ENCODE measurements at regions not wholly inside any gene's neighbourhood (a gene's known extent, or its start where the extent isn't known, plus 50 kb on each side); places are given as distances from the start of the nearest gene placed in this dataset.

GRCh38 chr13:40863723-40864122 is 74.3 kb downstream of the SLC25A15 start:
- ChIA-PET CTCF (no interaction called here), POLR2A (no interaction called here)
- H3K4me1 Mint-ChIP-seq: no peaks in the 10 kb centered on the region
- H3K27ac ChIP-seq (ENCODE audit: low read depth, low read length): no peak overlapping the region
- H3K9me3 Mint-ChIP-seq: peaks cover 0 to 12% (median 5%) of the 10 kb centered on the region in 5 donors
- H3K27me3 Mint-ChIP-seq: no peaks in the 10 kb centered on the region
- no peaks in the 10 kb centered on the region for H3K36me3 ChIP-seq (ENCODE audit: insufficient read depth, low read length)
- H3K4me3 ChIP-seq (ENCODE audit: low read length): no peak overlapping the region
- peaks cover 0 to 9% (median 3%) of the 10 kb centered on the region in 3 donors for H3K36me3 Mint-ChIP-seq
- H3K4me1 ChIP-seq (ENCODE audit: insufficient read depth, low read length): no peaks in the 10 kb centered on the region
- no peaks in the 10 kb centered on the region for H3K9me3 ChIP-seq (ENCODE audit: low read length)
- no peak overlapping the region for H3K27ac Mint-ChIP-seq
- no peak for DNase-seq
- H3K27me3 ChIP-seq (ENCODE audit: insufficient read depth, low read length, poor library complexity, severe bottlenecking): no peaks in the 10 kb centered on the region
- H3K4me3 Mint-ChIP-seq: no peak overlapping the region

GRCh38 chr13:40874138-40874779 is 84.8 kb downstream of the SLC25A15 start:
- H3K9me3 ChIP-seq (ENCODE audit: low read length): peaks cover 32% of the 10 kb centered on the region
- Mint-ChIP-seq H3K27ac (no peak overlapping the region), H3K4me3 (no peak overlapping the region), H3K36me3 (peaks cover 30 to 89% (median 79%) of the 10 kb centered on the region in 3 donors), H3K4me1 (no peaks in the 10 kb centered on the region), H3K27me3 (no peaks in the 10 kb centered on the region), H3K9me3 (peaks cover 24 to 86% (median 78%) of the 10 kb centered on the region in 5 donors)
- no peaks in the 10 kb centered on the region for H3K27me3 ChIP-seq (ENCODE audit: insufficient read depth, low read length, poor library complexity, severe bottlenecking)
- ChIA-PET POLR2A (no interaction called here), CTCF (no interaction called here)
- H3K36me3 ChIP-seq (ENCODE audit: insufficient read depth, low read length): no peaks in the 10 kb centered on the region
- no peaks in the 10 kb centered on the region for H3K4me1 ChIP-seq (ENCODE audit: insufficient read depth, low read length)
- no peak overlapping the region for H3K27ac ChIP-seq (ENCODE audit: low read depth, low read length)
- no peak overlapping the region for H3K4me3 ChIP-seq (ENCODE audit: low read length)
- no peak for DNase-seq

GRCh38 chr13:40875044-40875443 is 85.6 kb downstream of the SLC25A15 start:
- peaks cover 32 to 96% (median 87%) of the 10 kb centered on the region in 3 donors for H3K36me3 Mint-ChIP-seq
- H3K4me1 Mint-ChIP-seq: no peaks in the 10 kb centered on the region
- ChIA-PET POLR2A (no interaction called here), CTCF (no interaction called here)
- no peak for DNase-seq
- no peak overlapping the region for H3K27ac Mint-ChIP-seq
- no peaks in the 10 kb centered on the region for H3K27me3 Mint-ChIP-seq
- peaks cover 26 to 93% (median 82%) of the 10 kb centered on the region in 5 donors for H3K9me3 Mint-ChIP-seq
- Histone ChIP-seq H3K36me3 (ENCODE audit: insufficient read depth, low read length) (no peaks in the 10 kb centered on the region), H3K27ac (ENCODE audit: low read depth, low read length) (no peak overlapping the region), H3K9me3 (ENCODE audit: low read length) (peaks cover 32% of the 10 kb centered on the region), H3K4me1 (ENCODE audit: insufficient read depth, low read length) (no peaks in the 10 kb centered on the region), H3K27me3 (ENCODE audit: insufficient read depth, low read length, poor library complexity, severe bottlenecking) (no peaks in the 10 kb centered on the region), H3K4me3 (ENCODE audit: low read length) (no peak overlapping the region)
- no peak overlapping the region for H3K4me3 Mint-ChIP-seq

GRCh38 chr13:40875583-40875982 is 86.2 kb downstream of the SLC25A15 start:
- H3K36me3 ChIP-seq (ENCODE audit: insufficient read depth, low read length): no peaks in the 10 kb centered on the region
- H3K9me3 ChIP-seq (ENCODE audit: low read length): peaks cover 32% of the 10 kb centered on the region
- Mint-ChIP-seq H3K27ac (no peak overlapping the region), H3K27me3 (no peaks in the 10 kb centered on the region), H3K4me1 (peaks cover 0 to under 1% (median 0%) of the 10 kb centered on the region in 3 donors), H3K9me3 (peaks cover 26 to 96% (median 80%) of the 10 kb centered on the region in 5 donors), H3K4me3 (no peak overlapping the region), H3K36me3 (peaks cover 33 to 99% (median 89%) of the 10 kb centered on the region in 3 donors)
- H3K4me3 ChIP-seq (ENCODE audit: low read length): no peak overlapping the region
- no peaks in the 10 kb centered on the region for H3K27me3 ChIP-seq (ENCODE audit: insufficient read depth, low read length, poor library complexity, severe bottlenecking)
- ChIA-PET CTCF (no interaction called here), POLR2A (no interaction called here)
- H3K27ac ChIP-seq (ENCODE audit: low read depth, low read length): no peak overlapping the region
- no peaks in the 10 kb centered on the region for H3K4me1 ChIP-seq (ENCODE audit: insufficient read depth, low read length)
- DNase-seq: no peak

DNA sequence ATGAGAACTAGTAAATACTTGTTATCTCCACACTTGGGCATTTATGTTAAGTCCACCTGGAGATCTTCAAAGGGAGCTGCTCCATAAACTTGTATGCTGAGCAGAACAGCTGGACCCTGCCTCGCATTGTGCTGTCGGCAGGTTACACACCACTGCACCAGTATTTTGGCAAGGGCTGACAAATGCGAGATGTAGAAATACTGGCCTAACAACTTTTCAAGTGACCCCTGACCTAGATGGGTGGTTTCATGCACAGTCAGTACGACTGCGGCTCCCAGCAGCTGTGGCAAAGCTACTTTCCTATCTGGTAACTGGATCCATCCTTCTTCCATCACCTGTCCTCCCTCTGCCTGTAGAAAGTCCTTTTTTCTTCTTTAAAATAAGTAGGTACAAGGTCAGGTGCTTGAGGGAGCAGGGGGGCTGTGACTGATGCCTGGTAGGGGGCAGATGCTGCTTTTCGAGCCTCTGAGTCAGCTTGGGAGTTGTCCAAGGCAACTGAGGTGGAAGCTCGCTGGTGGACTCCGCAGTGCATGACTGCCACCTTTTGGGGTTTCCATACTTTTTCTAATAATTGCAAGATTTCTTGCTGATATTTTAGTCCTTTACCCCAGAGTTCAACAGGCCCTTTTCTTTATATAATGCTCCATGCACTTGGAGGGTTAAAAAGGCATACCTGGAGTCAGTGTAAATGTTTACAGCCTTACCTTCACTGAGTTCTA is 86.8 kb downstream of the SLC25A15 start:
- CTCF ChIA-PET: no interaction called here
- POLR2A ChIA-PET: no interaction called here
- H3K36me3 Mint-ChIP-seq: peaks cover 33 to 99% (median 95%) of the 10 kb centered on the region in 3 donors
- no peak overlapping the region for H3K27ac Mint-ChIP-seq
- H3K27ac ChIP-seq (ENCODE audit: low read depth, low read length): no peak overlapping the region
- no peaks in the 10 kb centered on the region for H3K27me3 Mint-ChIP-seq
- no peak for DNase-seq
- H3K9me3 ChIP-seq (ENCODE audit: low read length): peaks cover 32% of the 10 kb centered on the region
- H3K36me3 ChIP-seq (ENCODE audit: insufficient read depth, low read length): no peaks in the 10 kb centered on the region
- H3K4me1 ChIP-seq (ENCODE audit: insufficient read depth, low read length): no peaks in the 10 kb centered on the region
- H3K4me1 Mint-ChIP-seq: peaks cover 0 to 3% (median 0%) of the 10 kb centered on the region in 3 donors
- no peaks in the 10 kb centered on the region for H3K27me3 ChIP-seq (ENCODE audit: insufficient read depth, low read length, poor library complexity, severe bottlenecking)
- H3K9me3 Mint-ChIP-seq: peaks cover 21 to 96% (median 80%) of the 10 kb centered on the region in 5 donors
- H3K4me3 ChIP-seq (ENCODE audit: low read length): no peak overlapping the region
- no peak overlapping the region for H3K4me3 Mint-ChIP-seq

GRCh38 chr13:40878321-40878720 is 88.9 kb downstream of the SLC25A15 start:
- Mint-ChIP-seq H3K4me3 (no peak overlapping the region), H3K4me1 (peaks cover 20% of the 10 kb centered on the region in 3 donors), H3K27ac (no peak overlapping the region), H3K9me3 (peaks cover 21 to 84% (median 67%) of the 10 kb centered on the region in 5 donors), H3K36me3 (peaks cover 35 to 90% (median 84%) of the 10 kb centered on the region in 3 donors), H3K27me3 (no peaks in the 10 kb centered on the region)
- Histone ChIP-seq H3K4me3 (ENCODE audit: low read length) (no peak overlapping the region), H3K27me3 (ENCODE audit: insufficient read depth, low read length, poor library complexity, severe bottlenecking) (no peaks in the 10 kb centered on the region), H3K27ac (ENCODE audit: low read depth, low read length) (no peak overlapping the region), H3K9me3 (ENCODE audit: low read length) (peaks cover 28% of the 10 kb centered on the region), H3K4me1 (ENCODE audit: insufficient read depth, low read length) (no peaks in the 10 kb centered on the region), H3K36me3 (ENCODE audit: insufficient read depth, low read length) (no peaks in the 10 kb centered on the region)
- CTCF ChIA-PET: no interaction called here
- no peak for DNase-seq
- POLR2A ChIA-PET: no interaction called here

- Mint-ChIP-seq H3K9me3 (peaks cover 19 to 79% (median 62%) of the 10 kb centered on the region in 5 donors), H3K4me3 (no peak overlapping the region), H3K36me3 (peaks cover 33 to 85% (median 80%) of the 10 kb centered on the region in 3 donors), H3K27ac (no peak overlapping the region), H3K27me3 (no peaks in the 10 kb centered on the region), H3K4me1 (peaks cover 20 to 21% (median 20%) of the 10 kb centered on the region in 3 donors)
- Histone ChIP-seq H3K4me3 (ENCODE audit: low read length) (no peak overlapping the region), H3K9me3 (ENCODE audit: low read length) (peaks cover 23% of the 10 kb centered on the region), H3K27ac (ENCODE audit: low read depth, low read length) (no peak overlapping the region), H3K4me1 (ENCODE audit: insufficient read depth, low read length) (no peaks in the 10 kb centered on the region), H3K36me3 (ENCODE audit: insufficient read depth, low read length) (no peaks in the 10 kb centered on the region), H3K27me3 (ENCODE audit: insufficient read depth, low read length, poor library complexity, severe bottlenecking) (no peaks in the 10 kb centered on the region)
- ChIA-PET POLR2A (no interaction called here), CTCF (no interaction called here)
- no peak for DNase-seq
Observed at GRCh38 chr13:40878823-40879222, 89.4 kb downstream of the SLC25A15 start.
